ENCODE measurements at regions not wholly inside any gene's neighbourhood (a gene's known extent, or its start where the extent isn't known, plus 50 kb on each side); places are given as distances from the start of the nearest gene placed in this dataset.

- no peaks in the 10 kb centered on the region for H4K20me1 ChIP-seq (ENCODE audit: control insufficient read depth, insufficient read depth)
- intact Hi-C loops (cut with micrococcal nuclease; ENCODE audit: unreplicated experiment) (loop anchor here (5.0 kb wide), 1 partner anchor 39 kb away; no protein-coding TSS in a partner anchor), in situ Hi-C loops (cut with MboI) (no loop called here)
- ChIA-PET SMC1A (ENCODE audit: uncharacterized antibody, unreplicated experiment) (interaction anchor here (0.6 to 1.9 kb wide), 2 partner anchors 13 to 16 kb away, joined by 4 to 7 read pairs; no protein-coding TSS in a partner anchor), CTCF (interaction anchor here (1.0 to 1.6 kb wide), 3 partner anchors 30 to 62 kb away, joined by 3 to 5 read pairs (median 3); no protein-coding TSS in a partner anchor), POLR2A (interaction anchor here (0.7 kb wide), 1 partner anchor 338 kb away, joined by 6 read pairs; no protein-coding TSS in a partner anchor), RAD21 (ENCODE audit: unreplicated experiment) (no interaction called here)
- FAIRE-seq (no peak), DNase-seq (ENCODE audit: low read depth, low spot score) (no peak), ATAC-seq (no peak)
- no peak overlapping the region for H3K4me3 ChIP-seq
- no peaks in the 10 kb centered on the region for H3K36me3 ChIP-seq (ENCODE audit: control insufficient read depth in 2 of 2, insufficient read depth in 2 of 2, low read length in 1 of 2)
- no peak overlapping the region for H3K27ac ChIP-seq (ENCODE audit: control insufficient read depth, insufficient read depth)
- no TSS peak for BruUV-seq (replicated peaks)
- 61% methylated on average over 3 of the region's 4 CpGs for WGBS (ENCODE audit: insufficient coverage, insufficient replicate concordance, low lambda C conversion rate, missing lambda C conversion rate)
- H3K4me1 ChIP-seq (ENCODE audit: control insufficient read depth, insufficient read depth, low read length), result peaks cover 15% of the 10 kb centered on the region
- H3K79me2 ChIP-seq (ENCODE audit: control insufficient read depth, insufficient read depth, low read length), result no peaks in the 10 kb centered on the region
- no peaks in the 10 kb centered on the region; a peak in 1 of 4 replicates for H3K27me3 ChIP-seq (replicated peaks in 1 of 2; ENCODE audit: control insufficient read depth in 2 of 2, insufficient read depth in 2 of 2, low read length in 1 of 2)
- H2AFZ ChIP-seq (ENCODE audit: control insufficient read depth, low read depth, low read length), result no peak overlapping the region
- H3K9ac ChIP-seq (ENCODE audit: control insufficient read depth, insufficient read depth, low read length), result no peak overlapping the region
- TF ChIP-seq HDAC6 (IDR thresholded peaks at IDR 0.05; ENCODE audit: unreplicated experiment) (no peak), BMI1 (IDR thresholded peaks at IDR 0.05; ENCODE audit: borderline replicate concordance) (no peak), ESRRA (IDR thresholded peaks at IDR 0.05; ENCODE audit: low read length) (no peak), POU2F2 (IDR thresholded peaks at IDR 0.05; ENCODE audit: borderline replicate concordance, low read depth, low read length) (no peak)
- no peaks in the 10 kb centered on the region for H3K9me3 ChIP-seq (replicated peaks; ENCODE audit: control insufficient read depth, insufficient read depth, low read length)
- H3K4me2 ChIP-seq (ENCODE audit: control insufficient read depth, insufficient read depth), result no peak overlapping the region
These were observed 55.7 kb upstream of the SHISA3 start for GRCh38 chr4:42341518-42342026.

DNA sequence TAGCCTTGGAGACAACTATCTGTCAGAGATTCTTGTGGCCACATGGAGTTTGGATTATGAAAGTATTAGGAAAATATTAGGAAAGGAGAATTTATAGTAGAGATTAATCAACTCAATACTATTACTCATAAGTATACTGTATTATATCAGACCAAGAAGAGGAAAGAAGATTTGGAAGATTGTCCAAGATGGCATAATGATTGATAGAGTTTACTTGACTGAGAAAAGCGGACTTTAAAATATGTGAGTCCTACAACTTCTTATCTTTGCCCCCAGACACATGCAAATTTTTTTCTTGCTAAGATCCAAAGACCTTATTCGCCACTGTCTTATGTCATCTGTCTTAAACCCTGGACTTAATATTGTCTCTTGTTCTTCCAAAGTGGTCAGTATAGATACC is 54.8 kb upstream of the SHISA3 start:
- no peaks in the 10 kb centered on the region; a peak in 1 of 4 replicates for H3K27me3 ChIP-seq (replicated peaks in 1 of 2; ENCODE audit: control insufficient read depth in 2 of 2, insufficient read depth in 2 of 2, low read length in 1 of 2)
- H3K36me3 ChIP-seq (ENCODE audit: control insufficient read depth in 2 of 2, insufficient read depth in 2 of 2, low read length in 1 of 2), result no peaks in the 10 kb centered on the region
- TF ChIP-seq MTA3 (IDR thresholded peaks at IDR 0.05; ENCODE audit: borderline replicate concordance, low read length) (no peak), CBX3 (IDR thresholded peaks at IDR 0.05; ENCODE audit: borderline replicate concordance, low read depth) (no peak), CHD4 (IDR thresholded peaks at IDR 0.05) (no peak), ATF7 (IDR thresholded peaks at IDR 0.05; ENCODE audit: low read depth) (no peak), SMAD1 (IDR thresholded peaks at IDR 0.05; ENCODE audit: low read depth, partially characterized antibody) (no peak), CEBPB (IDR thresholded peaks at IDR 0.05; ENCODE audit: borderline replicate concordance in 1 of 2, low read depth in 2 of 2, low read length in 2 of 2) (no peak), TAF1 (IDR thresholded peaks at IDR 0.05; ENCODE audit: borderline replicate concordance, low read depth, low read length) (no peak), EP300 (IDR thresholded peaks at IDR 0.05; ENCODE audit: borderline replicate concordance in 1 of 2, control insufficient read depth in 1 of 2, low read depth in 2 of 2, low read length in 2 of 2) (no peak), MXI1 (IDR thresholded peaks at IDR 0.05; ENCODE audit: low read depth, low read length) (no peak), SMAD5 (IDR thresholded peaks at IDR 0.05; ENCODE audit: low read depth) (no peak), ZNF622 (IDR thresholded peaks at IDR 0.05) (no peak), ZNF274 (IDR thresholded peaks at IDR 0.05; ENCODE audit: insufficient read depth, insufficient read length) (no peak), CBFB (IDR thresholded peaks at IDR 0.05; ENCODE audit: low read depth) (no peak), BMI1 (IDR thresholded peaks at IDR 0.05; ENCODE audit: borderline replicate concordance) (no peak)
- TF ChIP-seq, protein P1, sequence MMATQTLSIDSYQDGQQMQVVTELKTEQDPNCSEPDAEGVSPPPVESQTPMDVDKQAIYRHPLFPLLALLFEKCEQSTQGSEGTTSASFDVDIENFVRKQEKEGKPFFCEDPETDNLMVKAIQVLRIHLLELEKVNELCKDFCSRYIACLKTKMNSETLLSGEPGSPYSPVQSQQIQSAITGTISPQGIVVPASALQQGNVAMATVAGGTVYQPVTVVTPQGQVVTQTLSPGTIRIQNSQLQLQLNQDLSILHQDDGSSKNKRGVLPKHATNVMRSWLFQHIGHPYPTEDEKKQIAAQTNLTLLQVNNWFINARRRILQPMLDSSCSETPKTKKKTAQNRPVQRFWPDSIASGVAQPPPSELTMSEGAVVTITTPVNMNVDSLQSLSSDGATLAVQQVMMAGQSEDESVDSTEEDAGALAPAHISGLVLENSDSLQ (IDR thresholded peaks at IDR 0.05), result no peak
- H3K4me3 ChIP-seq, result no peak overlapping the region
- DNase-seq (ENCODE audit: low read depth, low spot score), result no peak
- H2AFZ ChIP-seq (ENCODE audit: control insufficient read depth, low read depth, low read length), result no peak overlapping the region
- H3K27ac ChIP-seq (ENCODE audit: control insufficient read depth, insufficient read depth), result no peak overlapping the region
- H3K9me3 ChIP-seq (replicated peaks; ENCODE audit: control insufficient read depth, insufficient read depth, low read length), result no peaks in the 10 kb centered on the region
- POLR2A ChIA-PET, result no interaction called here
- SMC1A ChIA-PET (ENCODE audit: uncharacterized antibody, unreplicated experiment), result no interaction called here
- no peak overlapping the region for H3K4me2 ChIP-seq (ENCODE audit: control insufficient read depth, insufficient read depth)
- no peak for FAIRE-seq
- no peak for ATAC-seq
- 69% methylated on average over 2 of the region's 2 CpGs for WGBS (ENCODE audit: insufficient coverage, insufficient replicate concordance, low lambda C conversion rate, missing lambda C conversion rate)
- H4K20me1 ChIP-seq (ENCODE audit: control insufficient read depth, insufficient read depth), result no peaks in the 10 kb centered on the region
- peaks cover 15% of the 10 kb centered on the region for H3K4me1 ChIP-seq (ENCODE audit: control insufficient read depth, insufficient read depth, low read length)
- CTCF ChIA-PET, result interaction anchor here (0.9 to 1.6 kb wide), 2 partner anchors 25 to 62 kb away, joined by 3 read pairs; no protein-coding TSS in a partner anchor
- in situ Hi-C loops (cut with MboI), result no loop called here
- H3K79me2 ChIP-seq (ENCODE audit: control insufficient read depth, insufficient read depth, low read length), result no peaks in the 10 kb centered on the region
- H3K9ac ChIP-seq (ENCODE audit: control insufficient read depth, insufficient read depth, low read length), result no peak overlapping the region
- BruUV-seq (replicated peaks), result no TSS peak
- RAD21 ChIA-PET (ENCODE audit: unreplicated experiment), result no interaction called here
- intact Hi-C loops (cut with micrococcal nuclease; ENCODE audit: unreplicated experiment), result loop anchor here (5.0 kb wide), 1 partner anchor 40 kb away; no protein-coding TSS in a partner anchor
